HG03175 (cell line): ENCODE measurements at regions not wholly inside any gene's neighbourhood (a gene's known extent, or its start where the extent isn't known, plus 50 kb on each side); places are given as distances from the start of the nearest gene placed in this dataset.
"Not testable (repeated sequence)": the region's sequence is repeated elsewhere in the genome, so short reads cannot be mapped to it uniquely, and the experiment has no call there.

Experiments
- ATAC-seq: cut with Tn5 transposase; IDR thresholded peaks from one replicate; pipeline ENCODE4 v1.9.1; 2021; ENCODE audit warnings: mild to moderate bottlenecking, moderate library complexity; ENCODE audit not compliant: unreplicated experiment

GRCh38 chr7:66571568-66571967 lies 57.1 kb upstream of the KCTD7 start:
- no peak for ATAC-seq

DNA sequence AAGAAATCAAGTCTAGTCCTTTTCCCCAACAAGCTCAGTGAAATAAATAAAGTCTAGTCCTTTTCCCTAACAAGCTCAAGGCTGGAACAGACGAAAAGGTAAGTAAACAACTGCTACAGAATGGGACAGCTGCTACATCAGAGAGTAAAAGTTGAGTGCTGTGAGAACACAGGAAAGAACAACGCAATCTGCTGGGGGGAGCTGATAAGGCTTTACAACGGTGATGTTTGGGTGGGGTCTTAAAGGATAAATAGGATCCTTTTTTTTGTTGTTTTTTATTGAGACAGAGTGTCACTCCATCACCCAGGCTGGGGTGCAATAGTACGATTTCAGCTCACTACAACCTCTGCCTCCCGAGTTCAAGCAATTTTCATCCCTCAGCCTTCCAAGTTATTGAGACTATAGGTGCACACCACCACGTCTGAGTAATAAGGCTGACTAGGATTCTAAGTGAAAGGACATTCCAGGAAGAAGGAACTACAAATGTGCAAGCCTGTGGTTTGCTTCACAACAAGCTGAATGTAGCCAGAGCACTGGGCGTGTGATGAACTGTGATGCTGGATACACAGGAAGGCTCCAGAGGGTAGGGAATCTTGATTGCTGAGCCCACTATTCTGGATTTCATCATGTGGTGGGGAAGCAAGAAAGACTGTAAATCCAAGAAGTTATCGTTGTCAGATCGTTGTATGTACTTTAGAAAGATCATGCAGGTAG lies 54.7 kb upstream of the KCTD7 start:
- ATAC-seq = not testable (repeated sequence)

- not testable (repeated sequence) for ATAC-seq
Observed at GRCh38 chr7:66574768-66575167, 53.9 kb upstream of the KCTD7 start.

- ATAC-seq = no peak
Observed at GRCh38 chr7:66575398-66575797, 53.3 kb upstream of the KCTD7 start.

DNA sequence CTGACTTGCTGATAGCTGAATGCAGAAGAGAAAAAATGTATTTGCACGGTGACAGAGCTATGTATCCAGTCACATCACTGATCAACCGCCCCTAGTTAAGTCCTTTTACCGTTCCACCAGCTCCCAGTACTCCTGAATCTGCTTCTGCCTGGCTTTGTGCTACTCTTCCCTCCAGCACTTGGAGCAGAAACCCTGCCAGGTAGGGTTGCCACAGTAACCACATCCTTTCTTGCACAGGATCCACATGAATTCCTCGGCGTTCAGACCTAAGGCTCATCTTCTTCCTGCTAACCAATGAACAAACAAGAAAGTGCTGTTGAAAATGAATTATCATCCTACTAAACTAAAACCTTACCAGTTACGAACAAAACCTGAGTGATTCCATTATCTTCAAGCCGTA lies 52.0 kb upstream of the KCTD7 start:
- no peak for ATAC-seq
